Muscle layer of colon (tissue), 2 donors: ENCODE measurements at regions not wholly inside any gene's neighbourhood (a gene's known extent, or its start where the extent isn't known, plus 50 kb on each side); places are given as distances from the start of the nearest gene placed in this dataset.

Experiments used
- H3K27ac ChIP-seq: one replicate; pipeline ENCODE4 v1.7.0; 2013; ENCODE audit warnings: low read depth, mild to moderate bottlenecking, low read length, moderate library complexity
- H3K27me3 ChIP-seq, 2 donors: one replicate each; pipeline ENCODE4 v1.7.0; 2013; ENCODE audit warnings: low read length in 2 of 2, mild to moderate bottlenecking in 2 of 2; ENCODE audit not compliant: insufficient read depth in 2 of 2, control insufficient read depth in 1 of 2
- H3K36me3 ChIP-seq: one replicate; pipeline ENCODE4 v1.7.0; 2013; ENCODE audit warnings: mild to moderate bottlenecking, low read length; ENCODE audit not compliant: insufficient read depth
- H3K4me1 ChIP-seq: one replicate; pipeline ENCODE4 v1.7.0; 2013; ENCODE audit warnings: mild to moderate bottlenecking, low read length; ENCODE audit not compliant: insufficient read depth
- H3K4me3 ChIP-seq, 2 donors: one replicate each; pipeline ENCODE4 v1.7.0; 2013; ENCODE audit warnings: low read length in 2 of 2, low read depth in 1 of 2, mild to moderate bottlenecking in 1 of 2, moderate library complexity in 1 of 2
- H3K9ac ChIP-seq: one replicate; pipeline ENCODE4 v1.7.0; 2013; ENCODE audit warnings: low read length
- H3K9me3 ChIP-seq: one replicate; pipeline ENCODE4 v1.7.0; 2013; ENCODE audit warnings: mild to moderate bottlenecking, low read length
- donor health status: abdominal sarcoma.
- donor health status: Adenocarcinoma of cecum.

DNA sequence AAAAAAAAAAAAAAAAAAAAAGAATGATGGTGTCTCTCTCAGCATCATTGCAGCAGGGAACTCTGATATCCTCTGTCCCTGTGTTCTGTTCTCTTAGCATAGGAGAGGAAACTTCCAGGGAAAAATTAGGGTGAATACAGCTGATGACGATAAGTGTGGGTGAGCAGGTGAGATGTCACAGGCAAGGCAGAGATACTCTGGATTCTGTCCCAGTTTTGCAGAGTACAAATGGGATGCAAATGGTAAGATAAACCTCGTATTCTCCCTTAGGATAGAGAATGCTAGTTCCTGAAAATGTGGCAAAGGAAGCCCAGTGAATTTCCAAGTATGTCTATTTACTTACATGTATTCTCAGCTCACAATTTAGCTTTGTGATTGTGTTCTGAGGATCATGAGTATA, 671.6 kb upstream of the BOD1L1 start:
- Histone ChIP-seq H3K4me3 (no peak overlapping the region), H3K4me1 (no peaks in the 10 kb centered on the region), H3K27me3 (no peaks in the 10 kb centered on the region), H3K9ac (no peak overlapping the region), H3K36me3 (no peaks in the 10 kb centered on the region), H3K9me3 (no peaks in the 10 kb centered on the region), H3K27ac (no peak overlapping the region)

DNA sequence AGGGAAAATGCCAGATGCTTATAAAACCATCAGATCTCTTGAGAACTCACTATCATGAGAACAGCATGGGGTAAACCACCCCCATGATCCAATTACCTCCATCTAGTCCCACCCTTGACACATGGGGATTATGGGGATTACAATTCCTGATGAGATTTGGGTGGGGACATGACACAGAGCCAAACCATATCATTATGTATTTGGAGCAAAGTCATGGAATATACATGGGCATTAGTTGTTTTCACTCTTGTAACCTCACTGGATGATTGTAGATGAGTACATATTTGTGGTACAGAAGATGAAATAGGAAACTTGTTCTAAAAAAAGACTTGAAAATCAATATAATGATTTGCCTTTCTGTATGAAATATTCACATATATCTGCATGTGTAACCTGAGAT, 674.5 kb upstream of the BOD1L1 start:
- Histone ChIP-seq H3K4me1 (no peaks in the 10 kb centered on the region), H3K27ac (no peak overlapping the region), H3K4me3 (no peak overlapping the region), H3K9me3 (no peaks in the 10 kb centered on the region), H3K9ac (no peak overlapping the region), H3K36me3 (no peaks in the 10 kb centered on the region), H3K27me3 (no peaks in the 10 kb centered on the region)

DNA sequence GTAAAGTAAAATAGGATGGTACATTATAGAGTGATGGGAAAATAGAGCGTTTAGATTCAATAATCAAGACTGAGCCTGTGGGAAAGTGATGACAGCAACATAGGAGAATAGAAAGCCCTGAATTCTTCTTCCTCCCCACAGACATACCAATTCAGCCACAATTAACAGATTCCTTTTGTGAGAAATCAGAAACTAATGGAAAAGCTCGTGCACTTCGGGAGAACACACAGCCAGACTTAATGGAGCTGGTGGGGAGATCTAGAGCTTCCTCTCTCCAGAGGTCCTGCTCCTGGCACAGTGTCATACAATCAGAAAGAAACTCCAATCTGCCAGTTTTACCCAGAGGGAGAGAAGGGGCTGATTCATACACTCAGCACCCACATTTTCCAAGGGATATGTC, 676.3 kb upstream of the BOD1L1 start:
- H3K9ac ChIP-seq = no peak overlapping the region
- H3K27me3 ChIP-seq = no peaks in the 10 kb centered on the region
- no peaks in the 10 kb centered on the region for H3K36me3 ChIP-seq
- H3K4me1 ChIP-seq = no peaks in the 10 kb centered on the region
- no peak overlapping the region for H3K27ac ChIP-seq
- H3K4me3 ChIP-seq = no peak overlapping the region
- H3K9me3 ChIP-seq = no peaks in the 10 kb centered on the region

DNA sequence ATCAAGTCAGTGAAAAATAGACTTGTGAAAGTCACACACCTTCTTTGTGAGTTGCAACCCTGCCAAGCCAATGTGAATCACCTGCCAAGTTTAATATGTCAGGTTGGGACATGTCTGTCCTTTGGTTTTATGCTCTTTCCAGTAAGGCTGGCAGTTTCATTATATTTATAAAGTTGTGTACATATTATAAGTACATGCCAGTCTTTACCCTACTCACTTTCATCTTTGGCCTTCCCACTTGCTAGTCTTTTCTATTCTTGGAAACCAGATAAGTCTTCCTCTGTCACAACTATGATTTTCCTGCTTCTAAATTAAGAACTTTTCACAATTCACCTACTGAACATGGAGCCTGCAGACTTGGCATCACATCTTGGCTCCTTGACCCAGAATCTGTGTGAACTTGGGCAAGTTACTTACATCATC, 680.7 kb upstream of the BOD1L1 start:
- H3K9ac ChIP-seq = no peak overlapping the region
- no peaks in the 10 kb centered on the region for H3K36me3 ChIP-seq
- no peaks in the 10 kb centered on the region for H3K27me3 ChIP-seq
- H3K4me1 ChIP-seq = no peaks in the 10 kb centered on the region
- H3K27ac ChIP-seq = no peak overlapping the region
- no peaks in the 10 kb centered on the region for H3K9me3 ChIP-seq
- no peak overlapping the region for H3K4me3 ChIP-seq

- Histone ChIP-seq H3K9me3 (no peaks in the 10 kb centered on the region), H3K4me3 (no peak overlapping the region), H3K27me3 (no peaks in the 10 kb centered on the region), H3K27ac (no peak overlapping the region), H3K9ac (no peak overlapping the region), H3K36me3 (no peaks in the 10 kb centered on the region), H3K4me1 (no peaks in the 10 kb centered on the region)
Observed at GRCh38 chr4:14309431-14309830, 681.9 kb upstream of the BOD1L1 start.

DNA sequence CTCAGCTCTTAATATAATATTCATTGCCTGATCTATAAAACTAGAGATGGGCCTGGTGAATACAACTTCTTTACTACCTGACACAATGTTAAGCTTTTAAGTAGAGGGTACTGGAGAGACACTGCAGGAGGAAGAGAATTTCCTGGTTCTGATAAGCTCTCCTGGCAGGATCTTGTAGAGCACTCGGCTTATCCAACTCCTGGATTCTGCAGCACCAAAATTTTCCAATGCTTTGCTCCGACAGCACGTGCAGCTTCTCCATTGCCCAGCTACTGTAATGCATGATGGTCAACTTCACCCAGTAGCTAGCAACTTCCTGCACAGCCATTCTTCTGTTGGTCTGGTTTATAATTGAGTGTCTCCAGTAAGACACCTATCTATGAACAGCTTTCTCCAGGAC, 686.2 kb upstream of the BOD1L1 start:
- no peak overlapping the region for H3K27ac ChIP-seq
- no peak overlapping the region for H3K9ac ChIP-seq
- H3K9me3 ChIP-seq = no peaks in the 10 kb centered on the region
- H3K4me1 ChIP-seq = no peaks in the 10 kb centered on the region
- no peaks in the 10 kb centered on the region for H3K27me3 ChIP-seq
- no peaks in the 10 kb centered on the region for H3K36me3 ChIP-seq
- H3K4me3 ChIP-seq = no peak overlapping the region

DNA sequence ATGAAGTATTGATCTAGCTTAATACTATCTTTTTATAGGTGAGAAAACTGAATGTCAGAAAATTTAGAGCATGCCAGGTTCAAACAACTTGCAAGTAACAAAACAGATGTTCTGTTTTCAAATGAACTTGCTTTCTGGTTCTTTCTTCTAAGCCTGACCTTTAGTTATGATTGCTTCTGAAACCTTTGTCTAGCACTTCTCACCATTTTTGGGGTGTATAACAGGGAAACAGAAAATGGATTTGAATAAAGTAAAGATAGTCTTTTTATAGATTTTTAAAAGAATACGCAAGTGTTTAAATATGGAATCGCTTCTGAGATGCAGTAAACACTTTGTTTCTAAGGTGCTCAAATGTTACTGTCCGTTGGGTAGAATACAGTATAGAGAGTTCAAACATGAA, 687.2 kb upstream of the CPEB2 start:
- Histone ChIP-seq H3K9me3 (no peaks in the 10 kb centered on the region), H3K36me3 (no peaks in the 10 kb centered on the region), H3K27me3 (no peaks in the 10 kb centered on the region), H3K27ac (no peak overlapping the region), H3K4me1 (no peaks in the 10 kb centered on the region), H3K4me3 (no peak overlapping the region), H3K9ac (no peak overlapping the region)

DNA sequence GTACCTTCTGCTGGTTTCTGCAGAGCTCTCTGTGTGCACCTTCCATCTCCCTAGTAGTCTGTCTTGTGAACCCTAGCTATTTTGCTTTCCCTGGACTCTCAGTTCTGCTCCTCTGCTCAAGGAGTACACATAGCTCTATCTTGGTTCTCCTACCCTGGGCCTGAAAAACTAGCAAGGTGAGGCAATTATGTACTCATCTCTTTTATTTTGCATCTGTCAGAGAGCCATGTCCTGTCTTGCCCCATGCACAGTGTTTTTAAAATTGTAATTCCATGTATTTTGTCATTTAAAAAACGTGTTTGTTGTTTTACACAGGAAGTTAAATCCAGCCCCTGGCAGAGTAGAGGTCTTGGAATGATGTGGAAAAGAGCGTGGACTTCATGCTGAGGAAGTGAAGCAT, 684.9 kb upstream of the CPEB2 start:
- no peak overlapping the region for H3K4me3 ChIP-seq
- H3K36me3 ChIP-seq = no peaks in the 10 kb centered on the region
- H3K27me3 ChIP-seq = no peaks in the 10 kb centered on the region
- no peaks in the 10 kb centered on the region for H3K9me3 ChIP-seq
- H3K27ac ChIP-seq = no peak overlapping the region
- H3K9ac ChIP-seq = no peak overlapping the region
- H3K4me1 ChIP-seq = no peaks in the 10 kb centered on the region

GRCh38 chr4:14318671-14319070, 683.6 kb upstream of the CPEB2 start:
- Histone ChIP-seq H3K9ac (no peak overlapping the region), H3K27me3 (no peaks in the 10 kb centered on the region)

GRCh38 chr4:14321723-14322122, 680.6 kb upstream of the CPEB2 start:
- Histone ChIP-seq H3K36me3 (no peaks in the 10 kb centered on the region), H3K4me1 (no peaks in the 10 kb centered on the region)

More at GRCh38 chr4:14318671-14319070, 683.6 kb upstream of the CPEB2 start:
- Histone ChIP-seq H3K36me3 (no peaks in the 10 kb centered on the region), H3K9me3 (no peaks in the 10 kb centered on the region), H3K27ac (no peak overlapping the region), H3K4me3 (no peak overlapping the region), H3K4me1 (no peaks in the 10 kb centered on the region)

DNA sequence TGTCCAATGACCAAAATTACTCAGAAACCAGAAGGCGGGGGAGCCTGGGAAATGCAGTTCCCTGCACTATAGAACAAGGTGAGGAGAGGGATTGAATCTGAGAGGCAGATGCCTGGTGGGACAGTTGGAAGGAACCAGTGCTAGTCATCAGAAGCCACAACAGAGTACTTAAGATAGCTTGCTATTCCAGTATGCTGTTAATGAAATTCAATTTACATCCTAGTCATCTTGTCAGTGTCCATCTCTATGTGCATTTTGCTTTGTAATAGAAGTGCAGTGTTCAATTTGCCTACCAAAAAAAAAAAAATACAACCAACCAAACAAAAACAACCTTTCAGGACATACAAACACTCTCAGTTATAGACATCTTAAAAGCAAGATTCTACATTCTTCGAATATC, 679.1 kb upstream of the CPEB2 start:
- Histone ChIP-seq H3K4me1 (no peaks in the 10 kb centered on the region), H3K27me3 (no peaks in the 10 kb centered on the region), H3K9ac (no peak overlapping the region), H3K27ac (no peak overlapping the region), H3K9me3 (no peaks in the 10 kb centered on the region), H3K4me3 (no peak overlapping the region), H3K36me3 (no peaks in the 10 kb centered on the region)

More at GRCh38 chr4:14321723-14322122, 680.6 kb upstream of the CPEB2 start:
- no peaks in the 10 kb centered on the region for H3K27me3 ChIP-seq
- H3K27ac ChIP-seq = no peak overlapping the region
- H3K4me3 ChIP-seq = no peak overlapping the region
- H3K9me3 ChIP-seq = no peaks in the 10 kb centered on the region
- H3K9ac ChIP-seq = no peak overlapping the region

DNA sequence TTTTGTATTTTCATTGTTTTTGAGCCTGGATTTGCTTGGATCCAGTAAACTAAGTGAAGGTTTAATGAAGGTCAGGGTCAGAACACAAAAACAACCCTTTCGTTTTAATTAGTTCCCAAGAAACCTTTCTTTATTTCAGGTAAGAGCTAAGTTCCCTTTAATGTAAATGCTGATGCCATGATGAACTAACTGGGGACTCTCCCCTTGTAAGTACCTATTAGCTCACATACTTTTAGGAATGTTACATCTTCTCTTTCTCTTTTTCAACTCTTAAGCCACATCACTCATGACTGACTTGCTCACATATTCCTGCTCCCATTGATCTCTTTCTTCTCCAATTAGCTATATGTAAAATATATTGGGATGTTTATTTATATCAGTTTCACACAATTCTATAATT, 673.1 kb upstream of the CPEB2 start:
- no peak overlapping the region for H3K9ac ChIP-seq
- H3K27me3 ChIP-seq = no peaks in the 10 kb centered on the region
- no peaks in the 10 kb centered on the region for H3K4me1 ChIP-seq
- no peak overlapping the region for H3K4me3 ChIP-seq
- H3K9me3 ChIP-seq = no peaks in the 10 kb centered on the region
- H3K36me3 ChIP-seq = no peaks in the 10 kb centered on the region
- no peak overlapping the region for H3K27ac ChIP-seq
